Mesodermal cell (in vitro differentiated cells): ENCODE measurements at regions not wholly inside any gene's neighbourhood (a gene's known extent, or its start where the extent isn't known, plus 50 kb on each side); places are given as distances from the start of the nearest gene placed in this dataset.
"Not testable (repeated sequence)": the region's sequence is repeated elsewhere in the genome, so short reads cannot be mapped to it uniquely, and the experiment has no call there.

Experiments used
- H3K27ac ChIP-seq: 2 replicates; pipeline ENCODE4 v1.7.0; 2013; ENCODE audit warnings: mild to moderate bottlenecking, low read depth, low read length, moderate library complexity; ENCODE audit not compliant: severe bottlenecking
- H3K36me3 ChIP-seq: 2 replicates; pipeline ENCODE4 v1.7.1; 2013; ENCODE audit warnings: mild to moderate bottlenecking, low read length, moderate library complexity; ENCODE audit not compliant: control insufficient read depth, insufficient read depth
- H3K4me1 ChIP-seq: one replicate; pipeline ENCODE4 v1.7.1; 2013; ENCODE audit warnings: mild to moderate bottlenecking, low read length; ENCODE audit not compliant: insufficient read depth, control insufficient read depth, poor library complexity, severe bottlenecking
- H3K4me3 ChIP-seq: 2 replicates; pipeline ENCODE4 v1.7.0; 2013; ENCODE audit warnings: low read length, control low read depth, mild to moderate bottlenecking; ENCODE audit not compliant: insufficient read depth, poor library complexity, severe bottlenecking; ENCODE audit errors: extremely low read depth
- H3K9me3 ChIP-seq: 2 replicates; pipeline ENCODE4 v1.7.1; 2013; ENCODE audit warnings: mild to moderate bottlenecking, low read length, moderate library complexity; ENCODE audit not compliant: control insufficient read depth
- WGBS, 2 experiments: methylation state at CpG; one replicate each; pipeline ENCODE4 v1.1.5; 2013; ENCODE audit warnings: missing lambda C conversion rate in 2 of 2; ENCODE audit not compliant: insufficient coverage in 2 of 2; 5-methylcytosine and 5-hydroxymethylcytosine counted together

GRCh38 chr18:71403501-71403900 lies 1114.7 kb downstream of the SOCS6 start:
- Histone ChIP-seq H3K9me3 (peaks cover 26% of the 10 kb centered on the region), H3K4me1 (no peaks in the 10 kb centered on the region), H3K4me3 (no peak overlapping the region), H3K36me3 (no peaks in the 10 kb centered on the region), H3K27ac (no peak overlapping the region)
- 36 to 83% methylated on average over 1 to 2 of the region's 2 CpGs for WGBS, 2 experiments

DNA sequence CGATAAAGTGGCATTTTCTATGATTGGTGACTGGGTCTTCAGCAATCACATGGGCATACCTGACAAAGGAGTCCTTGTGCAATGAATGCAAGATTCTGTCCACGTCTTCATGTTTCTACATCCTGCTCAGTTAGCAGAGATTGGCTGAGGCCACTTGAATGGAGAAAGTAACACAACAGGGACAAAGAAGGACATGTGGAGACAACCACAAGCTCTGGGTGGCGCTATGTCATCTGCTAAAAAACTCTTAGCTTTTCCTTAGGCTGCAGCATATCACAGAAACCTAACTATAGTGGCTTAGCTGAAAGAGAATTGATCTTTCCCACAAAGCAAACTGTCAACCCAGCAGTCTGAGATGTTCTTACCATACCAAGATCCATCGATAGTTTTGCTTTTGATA lies 1109.7 kb downstream of the SOCS6 start:
- H3K9me3 ChIP-seq, result peaks cover 16% of the 10 kb centered on the region
- 23 to 34% methylated on average over 3 of the region's 4 CpGs for WGBS, 2 experiments

DNA sequence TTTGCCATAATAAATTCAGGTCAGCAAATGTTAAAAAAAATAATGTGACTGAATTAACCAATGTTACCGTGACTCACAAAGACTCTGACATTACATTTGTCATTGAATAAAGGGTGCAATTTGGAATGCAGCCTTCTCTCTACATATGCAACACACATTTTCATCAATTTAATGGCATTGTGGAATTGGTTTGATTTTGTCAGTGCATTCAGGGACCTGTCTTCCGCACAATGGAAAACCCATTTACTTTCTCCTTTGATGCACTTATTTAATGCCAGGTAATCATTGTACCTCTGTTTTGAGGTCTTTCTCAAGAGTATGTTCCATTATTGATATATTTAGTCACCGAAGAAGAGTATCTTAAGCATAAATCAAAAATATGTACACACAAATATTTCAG lies 1099.3 kb downstream of the SOCS6 start:
- WGBS, 2 experiments, result no CpG with 5 or more reads among the region's 3 CpGs
- Histone ChIP-seq H3K27ac (no peak overlapping the region), H3K9me3 (peaks cover 19% of the 10 kb centered on the region), H3K36me3 (no peaks in the 10 kb centered on the region), H3K4me3 (no peak overlapping the region), H3K4me1 (no peaks in the 10 kb centered on the region)

More for the DNA sequence above, 1109.7 kb downstream of the SOCS6 start:
- no peaks in the 10 kb centered on the region for H3K4me1 ChIP-seq
- H3K27ac ChIP-seq, result no peak overlapping the region
- H3K36me3 ChIP-seq, result no peaks in the 10 kb centered on the region
- no peak overlapping the region for H3K4me3 ChIP-seq

GRCh38 chr18:71374294-71375000 lies 1085.6 kb downstream of the SOCS6 start:
- Histone ChIP-seq H3K4me3 (no peak overlapping the region), H3K36me3 (no peaks in the 10 kb centered on the region), H3K9me3 (peaks cover 26% of the 10 kb centered on the region), H3K4me1 (no peaks in the 10 kb centered on the region), H3K27ac (no peak overlapping the region)
- WGBS, 2 experiments, result 72 to 79% methylated on average over 3 of the region's 5 CpGs

- peaks cover 31% of the 10 kb centered on the region for H3K9me3 ChIP-seq
- 82 to 86% methylated on average over 1 of the region's 2 CpGs for WGBS, 2 experiments
These were observed 1083.2 kb downstream of the SOCS6 start for GRCh38 chr18:71371951-71372605.

GRCh38 chr18:71370671-71371445 lies 1082.0 kb downstream of the SOCS6 start:
- no peaks in the 10 kb centered on the region for H3K4me1 ChIP-seq
- H3K27ac ChIP-seq, result no peak overlapping the region
- no peak overlapping the region for H3K4me3 ChIP-seq
- peaks cover 36% of the 10 kb centered on the region for H3K9me3 ChIP-seq
- WGBS, 2 experiments, result 52 to 57% methylated on average over 3 of the region's 7 CpGs
- H3K36me3 ChIP-seq, result no peaks in the 10 kb centered on the region

More at GRCh38 chr18:71371951-71372605, 1083.2 kb downstream of the SOCS6 start:
- Histone ChIP-seq H3K4me3 (no peak overlapping the region), H3K36me3 (no peaks in the 10 kb centered on the region), H3K4me1 (no peaks in the 10 kb centered on the region), H3K27ac (no peak overlapping the region)

GRCh38 chr18:71370095-71370494 lies 1081.2 kb downstream of the SOCS6 start:
- H3K4me3 ChIP-seq, result no peak overlapping the region
- no peaks in the 10 kb centered on the region for H3K36me3 ChIP-seq
- H3K4me1 ChIP-seq, result no peaks in the 10 kb centered on the region
- 64 to 72% methylated on average over 2 of the region's 2 CpGs for WGBS, 2 experiments
- H3K27ac ChIP-seq, result no peak overlapping the region
- H3K9me3 ChIP-seq, result peaks cover 36% of the 10 kb centered on the region

DNA sequence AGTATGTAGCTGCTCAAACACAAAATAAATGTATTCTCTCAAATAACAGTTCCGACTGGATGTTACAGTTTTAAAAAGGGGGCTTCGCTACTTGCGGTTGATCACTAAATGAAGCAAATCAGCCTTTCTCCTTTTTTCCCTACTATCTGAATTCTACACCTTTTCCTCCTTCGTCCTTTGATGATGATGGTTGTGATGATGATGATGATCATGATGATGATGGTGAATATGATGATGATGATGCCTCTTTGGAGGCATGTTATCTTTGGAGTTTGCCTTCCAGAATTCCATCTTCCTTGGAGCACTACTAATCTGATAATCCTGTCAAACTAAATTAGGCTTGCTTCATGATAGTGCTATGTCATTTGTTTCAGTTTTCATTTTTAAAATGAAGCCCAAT lies 1073.3 kb downstream of the SOCS6 start:
- Histone ChIP-seq H3K9me3 (peaks cover 9% of the 10 kb centered on the region), H3K4me1 (no peaks in the 10 kb centered on the region)
- 92% methylated on average over 2 of the region's 4 CpGs; no CpG with 5 or more reads in 1 of the 2 experiments for WGBS, 2 experiments

GRCh38 chr18:71355599-71355998 lies 1066.8 kb downstream of the SOCS6 start:
- 60 to 85% methylated on average over 1 to 3 of the region's 3 CpGs for WGBS, 2 experiments
- not testable (repeated sequence) for H3K4me3 ChIP-seq, H3K4me1 ChIP-seq, H3K36me3 ChIP-seq, H3K27ac ChIP-seq
- H3K9me3 ChIP-seq, result peaks cover 18% of the 10 kb centered on the region

More for the DNA sequence above, 1073.3 kb downstream of the SOCS6 start:
- Histone ChIP-seq H3K27ac (no peak overlapping the region), H3K36me3 (no peaks in the 10 kb centered on the region), H3K4me3 (no peak overlapping the region)

- Histone ChIP-seq H3K4me3 (no peak overlapping the region), H3K27ac (no peak overlapping the region), H3K9me3 (peaks cover 21% of the 10 kb centered on the region), H3K36me3 (no peaks in the 10 kb centered on the region), H3K4me1 (no peaks in the 10 kb centered on the region)
- WGBS, 2 experiments, result 60% methylated on average over 1 of the region's 1 CpG; no CpG with 5 or more reads in 1 of the 2 experiments
These were observed 1063.8 kb downstream of the SOCS6 start for GRCh38 chr18:71352618-71353017.
